Dermis blood vessel endothelial cell (primary cell): ENCODE measurements at regions not wholly inside any gene's neighbourhood (a gene's known extent, or its start where the extent isn't known, plus 50 kb on each side); places are given as distances from the start of the nearest gene placed in this dataset.

Source experiments
- DNase-seq: peaks from one replicate; pipeline ENCODE4 v3.0.0; 2010

DNA sequence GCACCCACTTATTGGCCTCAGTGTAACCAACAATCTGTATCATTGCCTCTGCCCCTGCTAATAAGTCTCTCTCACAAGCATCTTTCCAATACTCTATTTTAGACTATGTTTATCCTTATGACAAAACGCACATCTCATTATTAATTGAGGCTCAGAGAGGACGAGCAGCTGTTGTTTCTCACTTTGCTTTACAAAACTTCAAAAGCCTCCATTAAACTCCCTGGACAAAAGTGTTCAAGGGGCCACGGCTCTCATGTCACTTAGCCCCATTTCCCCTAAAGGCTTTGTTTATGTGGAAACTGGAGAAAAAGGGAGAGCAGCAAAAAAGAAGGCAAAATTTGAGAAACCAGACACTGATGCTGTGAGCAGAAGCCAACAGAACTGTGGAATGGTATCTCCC, 180.0 kb upstream of the LNX1 start:
- no peak for DNase-seq

DNA sequence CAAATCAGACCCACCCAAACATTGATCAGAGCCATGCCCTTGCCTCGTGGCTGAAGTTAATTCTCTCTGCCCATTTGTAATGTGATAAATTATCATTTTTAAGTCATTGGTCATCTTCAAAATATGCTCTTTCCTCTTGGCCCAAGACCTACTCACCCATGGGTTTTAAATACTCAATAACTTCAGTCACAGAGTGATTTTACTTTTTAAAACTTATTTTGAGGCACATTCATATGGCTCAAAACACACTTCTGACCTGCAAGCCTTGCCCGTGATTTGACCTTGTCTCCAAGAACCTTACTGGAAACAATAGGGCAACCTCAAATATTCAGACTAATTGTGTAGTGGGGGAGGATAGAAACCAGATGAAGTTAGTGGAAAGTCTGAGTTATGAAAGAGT, 176.2 kb upstream of the LNX1 start:
- peak; percentile 7 for DNase-seq

DNA sequence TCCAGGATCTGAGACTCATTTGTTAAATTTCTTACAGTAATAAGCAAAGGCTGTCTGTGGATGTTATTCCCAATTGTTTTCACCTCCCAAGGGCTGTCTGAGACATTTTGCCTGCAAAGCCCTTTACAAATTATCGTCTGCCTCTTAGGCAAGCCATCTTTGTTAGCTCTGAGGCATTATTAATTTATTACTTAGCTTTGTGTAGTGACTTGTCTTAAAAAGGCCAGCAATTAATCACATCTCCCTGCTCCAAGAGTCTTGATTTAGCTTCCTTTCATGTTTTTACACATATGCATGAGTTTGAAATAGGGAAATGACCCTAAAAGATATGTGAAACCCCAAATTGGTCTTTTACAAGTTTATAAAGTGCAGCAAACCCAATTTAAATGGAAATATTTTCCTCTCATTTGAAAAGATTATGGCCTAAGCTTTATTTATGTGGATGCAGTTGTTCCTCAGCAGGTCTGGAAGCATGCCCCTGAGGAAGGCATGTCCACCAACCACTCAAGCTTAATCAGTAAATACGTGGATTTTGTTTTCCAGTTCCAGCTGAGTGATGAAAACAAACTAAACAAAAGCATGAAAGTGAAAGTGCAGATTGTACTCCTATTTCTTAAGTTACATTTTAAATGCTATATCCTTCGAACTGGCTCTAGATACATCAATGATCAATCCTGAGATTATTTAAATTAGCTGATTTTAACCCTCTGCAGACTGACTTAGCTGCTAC, 173.6 kb upstream of the LNX1 start:
- DNase-seq, result no peak

DNA sequence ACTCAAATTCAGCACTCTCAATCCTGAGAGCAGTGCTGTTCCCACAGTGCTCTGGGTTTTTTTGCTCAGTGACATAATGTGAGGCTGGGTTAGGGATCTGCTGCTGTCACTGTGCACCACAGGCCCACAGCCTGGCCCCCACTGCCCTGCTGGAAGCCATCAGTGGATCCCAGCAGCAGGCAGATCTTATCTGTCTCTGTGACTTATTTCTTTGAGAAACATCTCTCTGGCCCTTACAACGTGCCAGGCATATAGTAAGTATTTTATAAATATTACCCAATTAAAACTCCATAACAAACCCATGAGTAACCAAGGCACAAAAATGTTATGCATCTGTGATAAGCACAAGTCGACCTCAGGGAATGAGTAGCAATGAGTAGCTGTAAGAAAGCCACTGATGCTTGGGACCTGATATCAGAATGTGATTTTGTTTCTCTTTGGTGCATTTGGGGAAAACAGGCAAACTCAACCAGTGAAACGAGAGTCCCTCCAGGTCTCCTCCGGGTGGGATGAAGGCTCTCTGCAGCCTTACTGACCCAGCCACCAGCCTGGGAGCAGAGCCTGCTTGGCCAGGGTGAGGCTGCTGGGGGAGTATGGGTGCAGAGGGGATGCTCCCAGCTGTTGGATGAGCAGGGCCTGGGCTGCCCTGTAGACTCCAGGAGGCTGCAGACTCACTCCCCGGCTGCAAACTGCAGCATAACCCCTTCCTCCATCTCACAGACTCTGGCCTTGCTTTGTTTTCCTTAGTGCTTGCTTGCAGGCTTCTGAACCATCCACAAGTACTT, 172.7 kb upstream of the LNX1 start:
- no peak for DNase-seq

DNA sequence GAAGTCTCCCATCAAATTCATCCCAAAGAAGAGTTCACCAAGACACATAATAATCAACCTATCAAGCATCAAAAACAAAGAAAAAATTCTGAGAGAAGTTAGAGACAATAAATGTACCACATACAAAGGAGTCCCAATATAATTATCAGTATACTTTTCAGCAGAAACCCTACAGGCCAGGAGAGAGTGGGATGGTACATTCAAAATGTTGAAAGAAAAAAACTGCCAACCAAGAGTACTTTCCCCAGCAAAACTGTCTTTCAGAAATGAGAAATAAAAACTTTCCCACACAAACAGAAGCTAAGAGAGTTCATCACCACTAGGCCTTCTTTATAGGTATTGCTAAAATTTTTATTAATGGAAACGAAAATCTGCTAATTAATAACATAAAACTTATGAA, 164.4 kb upstream of the LNX1 start:
- DNase-seq, result no peak

DNA sequence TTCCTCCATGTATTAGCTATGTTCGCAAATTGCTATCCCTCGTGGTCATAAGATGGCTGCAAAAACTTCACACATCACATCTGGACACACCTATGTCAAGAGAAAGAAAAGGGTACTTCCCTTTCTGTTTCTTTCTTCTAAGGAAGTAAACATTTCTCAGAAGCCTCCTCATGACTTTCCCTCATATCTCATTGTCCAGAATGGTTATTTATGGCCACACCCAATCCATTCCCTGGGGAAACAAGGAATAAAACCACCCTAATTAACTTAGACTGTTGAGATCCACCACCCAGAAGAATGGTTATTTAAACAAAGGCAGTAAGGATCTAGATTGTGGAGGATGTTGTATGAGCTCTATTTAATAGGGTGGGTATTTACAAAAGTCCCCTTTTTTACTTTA, 160.8 kb upstream of the LNX1 start:
- no peak for DNase-seq

DNA sequence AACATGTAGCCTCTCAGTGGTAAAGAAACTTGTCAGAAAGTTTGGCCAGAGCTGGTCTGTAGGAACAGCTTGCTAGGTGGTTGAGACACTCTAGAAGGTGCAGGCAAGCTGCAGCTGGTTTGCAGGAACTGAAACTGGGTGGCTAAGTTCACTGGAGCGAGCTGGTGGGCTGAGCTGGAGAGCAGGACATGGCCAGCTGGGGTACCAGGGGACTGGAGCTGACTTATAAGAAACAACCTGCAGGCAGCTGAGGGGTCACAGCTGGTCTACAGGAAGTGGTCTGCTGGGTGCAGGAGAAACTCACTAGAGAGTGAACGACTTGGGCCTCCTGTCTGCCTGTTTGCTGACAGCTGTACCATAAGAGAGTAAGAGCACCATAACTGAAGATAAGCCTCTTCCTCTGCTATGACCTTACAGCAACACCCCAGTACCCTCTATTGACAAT, 157.1 kb upstream of the LNX1 start:
- no peak for DNase-seq

DNA sequence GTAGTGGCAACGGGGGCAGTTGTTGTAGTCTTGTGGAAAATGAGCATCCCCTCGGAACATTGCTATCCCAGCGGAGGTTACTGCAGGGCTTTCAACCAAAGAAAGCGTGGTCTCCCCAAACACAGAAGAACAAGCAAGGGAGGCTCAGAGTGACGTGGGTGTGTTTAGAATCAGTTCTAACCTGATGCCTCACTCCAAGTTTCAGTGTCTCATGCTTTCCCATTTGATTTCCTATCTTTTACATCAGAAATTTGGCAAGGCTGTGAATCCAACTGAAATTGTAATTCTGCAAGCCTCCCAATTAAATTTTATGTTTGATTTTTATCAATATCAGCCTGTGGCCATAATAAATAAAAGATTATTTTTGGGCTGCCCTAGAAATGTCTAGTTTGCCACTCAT, 156.1 kb upstream of the LNX1 start:
- DNase-seq, result no peak

DNA sequence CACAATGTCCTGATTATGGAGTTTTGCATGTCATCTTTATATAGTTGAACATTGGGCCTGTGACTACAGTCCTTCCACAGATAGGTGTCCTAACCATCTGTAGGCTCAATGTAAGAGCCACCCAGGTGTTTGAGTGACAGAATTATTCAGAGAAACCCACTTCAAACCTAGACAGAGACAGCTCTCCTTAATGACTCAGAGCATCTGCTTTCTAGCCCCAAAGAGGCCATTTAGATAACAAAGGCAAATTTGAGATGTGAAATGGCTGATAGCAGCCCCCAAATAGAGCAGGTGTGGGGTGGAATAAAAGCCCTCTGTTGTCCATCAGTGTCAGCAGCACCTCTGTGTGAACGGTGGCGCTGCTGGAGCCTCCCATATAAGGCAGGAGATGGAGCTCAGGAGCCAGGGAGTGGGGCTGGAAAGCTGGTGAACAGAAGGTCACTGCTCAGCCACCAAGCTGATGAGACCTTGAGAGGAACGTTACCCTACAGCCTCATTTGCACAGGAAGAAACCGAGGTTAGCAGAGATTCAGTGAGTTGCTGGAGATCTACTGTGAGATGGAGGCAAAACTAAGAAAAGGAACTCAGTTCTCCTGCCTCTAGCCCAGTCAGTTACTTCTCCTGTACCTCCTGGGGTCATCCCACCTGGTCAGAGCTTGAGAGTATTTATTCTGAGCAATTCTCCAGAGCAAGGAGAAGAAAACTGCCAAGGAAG, 153.3 kb upstream of the LNX1 start:
- DNase-seq, result no peak

DNA sequence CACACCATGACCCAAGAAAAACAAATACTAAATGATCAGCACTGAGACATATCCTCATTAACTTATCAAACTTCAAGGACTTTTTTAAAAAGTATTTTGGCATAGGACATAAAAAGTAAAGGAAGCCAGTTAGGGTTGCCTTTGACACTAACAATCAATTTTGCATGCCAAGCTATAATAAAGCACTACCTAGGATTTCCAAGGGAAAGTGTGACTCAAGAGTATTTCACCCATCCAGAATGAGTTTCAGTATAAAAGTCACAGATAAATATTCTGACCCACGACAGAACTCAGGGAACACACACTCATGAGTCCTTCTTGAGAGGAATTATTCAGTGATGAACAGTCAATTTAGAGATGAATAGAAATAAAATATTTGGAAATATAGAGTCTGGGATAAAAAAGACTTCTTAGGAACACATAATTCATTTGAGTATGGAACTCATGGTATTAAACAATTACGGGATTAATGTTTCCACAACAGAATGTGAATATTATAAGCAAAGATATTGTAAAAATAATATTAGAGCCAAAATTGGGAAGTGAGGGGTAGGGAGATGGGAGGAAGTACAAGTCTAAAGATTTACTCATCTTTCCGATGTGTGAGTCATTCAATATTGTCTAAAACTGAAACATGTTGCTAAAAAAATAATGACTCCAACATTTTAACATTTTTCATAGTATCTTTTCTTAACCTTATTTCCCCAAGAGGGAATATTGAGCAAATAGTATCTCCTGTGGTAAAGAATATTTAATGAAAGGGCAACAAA, 143.5 kb upstream of the LNX1 start:
- peak; percentile 63 for DNase-seq

DNA sequence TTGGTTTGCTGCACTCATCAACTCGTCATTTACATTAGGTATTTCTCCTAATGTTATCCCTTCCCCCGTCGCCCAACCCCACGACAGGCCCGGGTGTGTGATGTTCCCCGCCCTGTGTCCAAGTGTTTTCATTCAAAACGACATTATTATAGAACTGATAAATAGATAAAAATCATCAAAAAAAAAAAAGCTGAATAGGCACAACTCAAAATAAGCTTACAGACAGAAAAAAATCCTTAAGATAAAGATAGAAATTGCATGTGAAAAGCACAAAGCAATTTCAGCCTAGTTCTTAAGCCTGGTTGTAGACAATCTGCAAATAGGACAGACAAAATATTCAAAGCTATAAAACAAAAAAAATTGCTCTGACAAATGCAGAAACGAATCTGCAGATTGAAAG, 142.9 kb upstream of the LNX1 start:
- DNase-seq, result no peak

DNA sequence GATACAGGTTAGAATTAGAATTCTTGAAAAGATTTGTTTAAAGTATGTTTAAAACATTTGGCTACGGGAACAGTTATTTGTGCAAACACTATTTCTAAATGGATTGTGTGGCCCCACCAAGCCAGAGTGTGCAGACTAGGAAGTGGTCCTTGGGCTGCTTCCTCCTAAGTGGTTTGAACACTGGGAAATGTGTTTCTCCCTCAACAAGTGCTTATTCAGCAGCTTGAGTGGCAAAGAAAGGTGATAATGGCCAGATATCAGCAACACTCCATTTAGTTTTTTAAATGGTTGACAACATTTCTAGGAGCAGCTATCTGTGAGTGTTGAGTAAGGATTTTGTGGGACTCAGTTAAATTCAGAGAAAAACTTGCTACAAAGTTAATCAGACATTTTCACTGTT, 141.4 kb upstream of the LNX1 start:
- DNase-seq, result no peak

DNA sequence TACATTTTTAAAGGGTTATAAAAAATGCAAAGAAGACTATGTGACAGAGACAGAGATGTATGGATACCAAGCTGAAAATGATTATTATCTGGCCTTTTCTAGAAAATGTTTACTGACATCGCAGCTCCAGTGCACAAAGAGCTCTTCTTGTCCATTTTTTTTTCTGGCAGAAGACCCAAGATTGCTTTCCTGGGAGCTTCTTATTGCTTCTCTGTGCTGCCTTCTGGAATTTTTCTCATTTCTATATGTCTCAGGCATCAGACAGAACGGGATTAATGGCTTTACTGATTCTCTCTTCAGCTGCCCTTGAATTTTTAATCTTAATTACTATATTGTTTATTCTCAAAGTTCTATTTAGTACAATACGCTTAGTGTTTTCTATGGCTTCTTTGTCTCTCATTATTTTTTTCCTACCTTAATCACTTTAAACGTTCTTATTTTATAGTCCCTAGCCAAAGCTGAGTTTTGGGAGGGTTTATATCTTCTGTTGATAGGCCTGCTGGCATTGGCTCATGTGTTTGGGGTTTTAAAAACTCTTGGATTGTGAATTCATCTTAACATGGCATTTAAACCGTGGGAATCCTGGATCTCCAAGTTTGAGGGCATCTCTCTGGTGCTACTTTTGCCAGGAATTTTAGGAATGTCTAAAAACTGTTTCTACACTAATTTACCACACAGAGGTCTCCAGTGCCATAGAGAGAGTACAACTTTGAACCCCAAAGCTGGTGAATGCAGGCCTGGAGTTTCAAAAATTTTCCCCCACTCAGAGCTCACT, 138.9 kb upstream of the LNX1 start:
- DNase-seq, result no peak

DNA sequence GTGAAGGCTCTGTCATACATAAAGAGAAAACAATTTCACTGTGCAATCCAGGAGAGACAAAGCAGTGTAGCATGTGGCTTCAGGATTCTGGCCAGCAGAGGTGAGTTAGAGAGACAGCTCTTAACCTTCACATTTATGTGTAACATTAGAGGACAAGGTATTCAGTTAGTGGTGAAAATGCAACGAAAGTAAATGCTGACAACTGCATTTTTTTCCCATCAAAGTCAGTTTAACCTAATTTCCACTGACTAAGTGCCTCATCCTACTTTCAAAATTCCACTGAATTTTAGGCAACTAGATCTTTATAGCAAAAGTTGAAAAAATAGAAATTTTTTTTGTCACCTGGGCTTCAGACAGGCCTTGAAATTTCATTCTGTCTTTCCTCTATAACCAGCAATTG, 130.8 kb upstream of the LNX1 start:
- no peak for DNase-seq

DNA sequence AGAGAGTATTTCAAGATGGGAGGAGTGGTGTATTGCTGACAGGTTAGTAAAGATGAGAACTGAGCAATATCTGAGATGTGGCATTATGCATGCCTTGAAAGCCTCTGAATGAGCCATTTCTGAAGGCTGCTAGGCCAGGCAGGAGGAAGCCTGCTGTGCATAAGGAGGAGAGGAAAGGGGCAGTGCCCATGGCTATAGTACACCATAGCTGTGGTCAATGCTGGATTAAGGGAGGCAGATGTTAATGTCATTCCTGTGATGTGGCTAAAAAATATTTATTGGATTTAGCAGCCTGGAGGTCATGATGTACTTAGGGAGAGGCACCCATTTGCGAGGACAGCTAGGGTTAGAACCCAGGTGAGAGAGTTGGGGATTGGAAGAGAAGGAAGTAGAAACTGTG, 130.0 kb upstream of the LNX1 start:
- DNase-seq, result no peak

DNA sequence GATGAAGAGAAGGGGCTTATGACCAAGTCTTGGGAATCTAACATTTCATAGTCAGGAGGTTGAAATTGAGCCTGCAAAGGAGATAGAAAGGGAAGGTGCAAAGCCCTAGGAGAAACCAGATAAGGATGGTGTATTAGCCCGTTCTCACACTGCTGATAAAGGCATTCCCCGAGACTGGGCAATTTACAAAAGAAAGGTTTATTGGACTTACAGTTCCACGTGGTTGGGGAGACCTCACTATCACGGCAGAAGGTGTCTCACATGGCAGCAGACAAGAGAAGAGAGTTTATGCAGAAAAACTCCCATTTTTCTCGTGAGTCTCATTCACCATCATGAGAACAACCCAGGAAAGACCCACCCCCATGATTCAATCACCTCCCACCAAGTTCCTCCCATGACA, 129.5 kb upstream of the LNX1 start:
- no peak for DNase-seq

DNA sequence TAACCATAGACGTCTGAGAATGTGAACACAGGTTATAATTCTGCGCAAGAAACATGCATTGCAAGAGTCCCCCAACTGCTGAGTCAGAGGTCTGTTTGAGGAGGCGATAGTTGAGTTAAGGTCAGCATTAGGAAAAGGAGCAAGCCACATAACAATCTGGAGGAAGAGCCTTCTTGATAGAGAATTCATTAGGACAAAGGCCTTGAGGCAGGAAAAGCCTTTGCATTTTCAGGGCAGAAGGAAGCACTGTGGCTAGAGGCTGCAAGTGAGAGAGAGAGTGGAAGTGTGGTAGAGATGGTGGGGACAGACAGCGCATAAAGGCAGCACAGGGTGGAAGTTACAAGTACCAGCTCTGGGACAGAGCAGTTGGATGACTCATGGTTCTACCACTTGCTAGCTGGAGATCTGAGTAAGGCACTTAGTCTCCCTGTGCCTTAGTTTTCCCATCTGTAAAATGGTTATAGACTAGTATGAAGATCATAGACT, 125.8 kb upstream of the LNX1 start:
- DNase-seq, result no peak

DNA sequence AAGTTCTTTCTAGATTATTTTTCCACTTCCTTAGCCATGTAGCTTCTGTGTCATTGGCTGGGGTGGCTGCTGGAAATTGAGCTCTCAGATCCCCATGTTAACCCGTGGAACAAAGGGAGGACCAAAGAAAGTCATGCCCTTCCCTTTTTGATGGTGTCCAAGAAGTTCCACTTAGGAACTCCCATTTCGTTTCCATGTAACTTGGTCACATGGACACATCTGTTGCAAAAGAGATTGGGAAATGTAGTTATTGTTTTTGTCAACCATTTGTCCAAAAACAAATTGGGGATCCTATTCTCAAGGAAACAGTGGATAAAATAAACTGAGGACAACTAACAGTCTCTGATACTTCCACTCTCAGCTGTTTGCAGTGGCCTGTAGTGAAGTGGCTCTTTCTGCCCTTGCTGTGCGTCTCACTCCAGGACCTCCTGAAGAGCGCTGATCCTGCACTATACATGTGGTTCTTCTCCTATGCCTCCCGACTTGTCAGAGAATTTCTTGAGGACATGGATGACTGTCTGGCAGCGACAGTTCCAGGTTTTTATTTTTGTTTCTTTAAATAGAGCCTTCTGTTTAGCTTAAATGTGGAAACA, 125.3 kb upstream of the LNX1 start:
- DNase-seq, result no peak

DNA sequence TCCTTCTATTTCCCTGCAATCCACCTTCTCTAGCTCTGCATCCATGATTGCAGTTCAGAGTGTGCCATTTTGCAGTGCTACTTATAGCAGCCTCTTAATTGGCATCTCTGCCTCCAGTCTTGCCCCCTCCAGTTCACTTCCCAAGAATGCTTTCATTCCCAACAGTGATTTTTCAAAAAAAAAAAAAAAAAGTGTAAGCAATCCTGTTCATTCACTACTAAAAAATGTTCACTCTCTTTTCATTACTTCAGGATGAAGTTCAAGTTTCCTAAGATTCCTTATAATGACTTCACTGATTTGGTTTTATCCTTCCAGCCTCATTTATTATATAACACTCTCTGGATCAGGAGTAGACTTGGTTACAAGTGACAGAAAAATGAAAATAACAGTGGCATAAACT, 124.7 kb upstream of the LNX1 start:
- DNase-seq, result no peak

DNA sequence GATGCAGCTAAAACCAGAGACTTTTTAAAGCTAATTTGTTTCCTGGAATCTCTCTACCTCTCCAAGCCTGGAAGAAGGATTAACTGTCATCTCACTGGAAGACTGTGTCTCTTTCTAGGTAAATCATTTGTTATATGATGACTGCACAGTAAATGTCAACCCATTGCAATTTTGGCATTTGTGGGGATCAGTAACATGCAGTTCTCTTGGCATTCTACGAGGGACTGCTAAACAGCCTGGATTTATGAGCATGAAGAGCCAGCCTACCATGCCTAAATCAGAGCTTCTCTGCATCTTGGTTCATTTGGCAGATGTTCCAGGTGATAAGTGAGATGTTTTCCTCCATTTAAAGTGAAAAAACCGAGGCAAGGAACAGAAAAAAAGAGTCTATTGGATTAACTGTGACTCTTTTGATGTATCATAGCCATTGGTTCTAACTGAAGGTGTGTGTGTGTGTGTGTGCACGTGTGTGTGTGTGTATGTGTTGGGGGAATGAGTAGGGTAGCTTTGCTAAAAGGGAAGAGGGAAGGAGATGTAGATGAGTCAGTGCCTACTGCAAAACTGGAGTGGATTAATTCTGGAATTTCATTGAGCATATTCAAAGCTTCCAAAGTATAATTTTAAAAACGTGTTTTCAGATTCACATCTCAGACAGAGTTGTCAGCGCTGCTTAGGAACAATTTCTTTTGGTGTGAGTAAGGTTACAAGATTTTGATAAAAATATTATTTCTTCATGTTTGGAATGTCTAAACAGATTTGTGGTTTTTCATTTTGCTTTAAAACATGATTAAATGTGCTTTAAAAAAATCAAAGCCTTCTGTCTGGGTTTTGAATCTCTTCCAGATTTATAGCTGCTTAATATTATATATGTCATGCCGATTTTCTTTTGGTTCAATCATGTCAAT, 123.2 kb upstream of the LNX1 start:
- no peak for DNase-seq

DNA sequence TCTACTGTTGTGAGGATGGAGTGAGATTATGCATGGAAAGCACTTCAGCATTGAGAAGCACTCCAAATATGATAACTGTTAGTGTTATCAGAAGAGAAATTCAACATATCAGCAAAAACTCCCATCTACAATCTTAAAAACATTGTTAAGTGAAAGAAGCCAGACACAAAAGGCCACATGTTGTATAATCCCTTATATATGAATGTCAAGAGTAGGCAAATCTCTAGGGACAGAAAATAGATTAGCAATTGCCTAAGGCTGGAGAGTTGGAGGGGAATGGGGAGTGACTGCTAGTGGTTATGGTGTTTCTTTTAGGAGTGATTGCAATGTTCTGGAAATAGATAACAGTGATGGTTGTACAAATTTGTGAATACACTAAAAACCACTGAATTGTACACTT, 122.5 kb upstream of the LNX1 start:
- no peak for DNase-seq
